Liver (tissue), 3 donors: ENCODE measurements at regions not wholly inside any gene's neighbourhood (a gene's known extent, or its start where the extent isn't known, plus 50 kb on each side); places are given as distances from the start of the nearest gene placed in this dataset.

ENCODE experiments used
- CTCF ChIP-seq: fragments of 150-350 bp; IDR thresholded peaks from 2 replicates; pipeline ENCODE4 v1.5.1; 2017; ENCODE audit warnings: improper control_type of control experiment, low read depth, low read length; ENCODE audit not compliant: missing input control
- EGR1 ChIP-seq, 2 donors: IDR thresholded peaks; 2 replicates each; pipeline ENCODE4 v1.6.1; 2016 to 2018; ENCODE audit warnings: antibody characterized with exemption in 2 of 2, low read depth in 2 of 2
- JUND ChIP-seq, 2 donors: IDR thresholded peaks; 2 replicates each; pipeline ENCODE4 v1.6.1; 2016; ENCODE audit warnings: antibody characterized with exemption in 2 of 2
- RAD21 ChIP-seq, 2 donors: IDR thresholded peaks; 2 replicates each; pipeline ENCODE4 v1.6.1; 2016; ENCODE audit warnings: antibody characterized with exemption in 2 of 2, mild to moderate bottlenecking in 2 of 2
- REST ChIP-seq: IDR thresholded peaks from 2 replicates; pipeline ENCODE4 v1.6.1; 2016; ENCODE audit warnings: antibody characterized with exemption, mild to moderate bottlenecking
- SP1 ChIP-seq: IDR thresholded peaks from 2 replicates; pipeline ENCODE4 v1.6.1; 2018; ENCODE audit warnings: antibody characterized with exemption, mild to moderate bottlenecking
- TAF1 ChIP-seq: conservative IDR thresholded peaks from 2 replicates; pipeline ENCODE4 v1.6.1; 2016; ENCODE audit warnings: antibody characterized with exemption, mild to moderate bottlenecking
- YY1 ChIP-seq: IDR thresholded peaks from 2 replicates; pipeline ENCODE4 v1.6.1; 2016; ENCODE audit warnings: antibody characterized with exemption, mild to moderate bottlenecking
- TF ChIP-seq, protein P1 (sequence below): IDR thresholded peaks from 2 replicates; pipeline ENCODE4 v1.6.1; 2016; ENCODE audit warnings: antibody characterized with exemption
- TF ChIP-seq, protein P2 (sequence below): IDR thresholded peaks from 2 replicates; pipeline ENCODE4 v1.6.1; 2016; ENCODE audit warnings: antibody characterized with exemption
- donor health status: healthy.
- donor health status: healthy.

DNA sequence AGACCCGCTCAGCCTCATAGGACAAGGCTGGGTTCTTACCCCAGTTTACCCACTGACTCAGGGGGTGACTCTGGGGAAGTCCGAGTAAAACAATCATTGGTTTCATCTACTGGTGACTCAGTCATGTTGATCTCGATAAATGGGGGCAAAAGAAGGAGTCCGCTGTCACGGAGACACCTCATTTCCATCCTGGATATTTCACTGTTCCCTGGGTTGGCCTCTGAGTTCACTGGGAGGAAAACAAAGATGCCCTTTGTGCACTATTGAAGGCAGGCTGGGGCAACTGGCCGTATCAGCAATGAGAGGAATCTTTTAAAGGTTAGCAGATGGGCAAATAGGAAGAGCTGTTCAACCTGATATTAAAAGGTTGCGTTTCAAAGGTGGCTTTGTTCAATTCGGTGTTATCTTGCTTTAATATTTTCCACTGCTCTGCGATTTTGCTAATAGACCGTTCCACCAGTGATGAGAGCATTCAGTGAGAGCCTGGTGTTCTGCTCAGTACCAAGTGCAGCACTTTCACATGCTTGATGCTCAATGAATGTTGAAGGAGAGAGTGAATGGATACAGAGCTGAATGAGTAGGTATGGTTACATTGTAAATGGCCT is 110.2 kb upstream of the EGFLAM start:
- TF ChIP-seq JUND (IDR thresholded peaks at IDR 0.05): no peak
- no peak for TF ChIP-seq CTCF
- no peak for TF ChIP-seq YY1
- TF ChIP-seq, protein P1, sequence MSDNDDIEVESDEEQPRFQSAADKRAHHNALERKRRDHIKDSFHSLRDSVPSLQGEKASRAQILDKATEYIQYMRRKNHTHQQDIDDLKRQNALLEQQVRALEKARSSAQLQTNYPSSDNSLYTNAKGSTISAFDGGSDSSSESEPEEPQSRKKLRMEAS: no peak
- TF ChIP-seq EGR1 (IDR thresholded peaks at IDR 0.05; ENCODE audit: low read depth in 2 of 2): no peak
- TF ChIP-seq REST: no peak
- TF ChIP-seq RAD21 (IDR thresholded peaks at IDR 0.05): no peak
- TF ChIP-seq TAF1: no peak
- no peak for TF ChIP-seq SP1
- TF ChIP-seq, protein P2, sequence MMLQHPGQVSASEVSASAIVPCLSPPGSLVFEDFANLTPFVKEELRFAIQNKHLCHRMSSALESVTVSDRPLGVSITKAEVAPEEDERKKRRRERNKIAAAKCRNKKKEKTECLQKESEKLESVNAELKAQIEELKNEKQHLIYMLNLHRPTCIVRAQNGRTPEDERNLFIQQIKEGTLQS: no peak
